ENCODE measurements at regions not wholly inside any gene's neighbourhood (a gene's known extent, or its start where the extent isn't known, plus 50 kb on each side); places are given as distances from the start of the nearest gene placed in this dataset.

DNA sequence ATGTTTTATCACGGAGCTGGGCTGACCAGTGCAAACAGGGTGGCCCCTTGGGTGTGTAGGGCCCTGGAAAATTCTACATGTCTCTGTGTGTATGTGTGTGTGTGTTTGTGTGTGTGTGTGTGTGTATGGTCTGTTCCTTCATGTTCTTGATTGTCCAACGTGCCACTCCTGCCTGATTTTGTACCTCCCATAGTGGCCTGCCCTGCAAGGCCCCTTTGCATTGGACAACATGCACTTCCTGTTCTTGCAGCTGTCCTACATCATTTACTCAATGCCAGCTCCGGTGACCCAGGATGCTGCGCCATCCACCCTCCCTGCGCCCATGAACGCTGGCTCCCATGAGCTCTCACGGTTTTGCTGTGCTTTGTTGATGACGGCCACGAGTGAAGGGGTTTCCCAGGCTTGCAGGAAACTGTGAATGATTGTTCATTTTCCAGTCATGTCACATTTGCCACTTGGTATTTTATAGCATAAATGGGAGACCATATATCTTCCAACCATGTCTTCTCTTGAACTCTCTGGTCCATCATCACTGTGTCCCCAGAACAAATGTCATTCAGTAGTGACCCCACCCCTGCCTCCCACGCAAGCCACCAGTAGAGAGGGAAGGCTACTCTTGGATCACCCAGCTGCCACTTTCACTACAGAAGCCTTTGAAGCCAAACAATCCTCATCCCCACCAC is 69.7 kb upstream of the NCK2 start:
- TF ChIP-seq POLR2AphosphoS5 (IDR thresholded peaks at IDR 0.05; ENCODE audit: low read depth, low read length): no peak
- no peak for TF ChIP-seq POLR2A (IDR thresholded peaks at IDR 0.05; ENCODE audit: low read depth, low read length)
- no peak for TF ChIP-seq TAF1 (IDR thresholded peaks at IDR 0.05; ENCODE audit: low read depth, low read length)
- TF ChIP-seq POU2F2 (IDR thresholded peaks at IDR 0.05; ENCODE audit: low read depth, low read length): no peak
- TF ChIP-seq SPI1 (IDR thresholded peaks at IDR 0.05; ENCODE audit: low read depth, low read length): no peak
